H1 (cell line): ENCODE measurements at regions not wholly inside any gene's neighbourhood (a gene's known extent, or its start where the extent isn't known, plus 50 kb on each side); places are given as distances from the start of the nearest gene placed in this dataset.

ENCODE experiments used
- BCL11A ChIP-seq, 2 experiments: IDR thresholded peaks; one replicate each; pipeline ENCODE4 v1.6.1; 2011; ENCODE audit warnings: low read depth in 2 of 2, low read length in 2 of 2, mild to moderate bottlenecking in 2 of 2
- CHD2 ChIP-seq: IDR thresholded peaks from 2 replicates; pipeline ENCODE4 v1.6.1; 2012; ENCODE audit warnings: low read length, improper control_type of control experiment
- EZH2 ChIP-seq: fragments of 200-600 bp; sonication (generic); IDR thresholded peaks from 2 replicates; pipeline ENCODE4 v1.7.1; 2012; ENCODE audit warnings: low read depth, mild to moderate bottlenecking, moderate library complexity, low read length, inconsistent platforms; ENCODE audit not compliant: severe bottlenecking
- JUND ChIP-seq: IDR thresholded peaks from 2 replicates; pipeline ENCODE4 v1.6.1; 2011; ENCODE audit warnings: mild to moderate bottlenecking, improper control_type of control experiment, low read length
- KDM1A ChIP-seq: fragments of 200-600, 300-600 bp; sonication (generic); IDR thresholded peaks from 2 replicates; pipeline ENCODE4 v1.7.1; 2016; ENCODE audit warnings: mild to moderate bottlenecking, low read length, borderline replicate concordance
- POLR2A ChIP-seq, 2 experiments: IDR thresholded peaks; 1 replicate in 1 of 2; 2 replicates in 1 of 2; pipeline ENCODE4 v1.6.1; 2011; ENCODE audit warnings: low read depth in 2 of 2, low read length in 2 of 2, mild to moderate bottlenecking in 2 of 2; ENCODE audit errors: control extremely low read depth in 1 of 2
- RAD21 ChIP-seq, 2 experiments: IDR thresholded peaks in 1 of 2; conservative IDR thresholded peaks in 1 of 2; 2 replicates each; pipeline ENCODE4 v1.6.1; 2011; ENCODE audit warnings: low read depth in 2 of 2, low read length in 2 of 2, improper control_type of control experiment in 1 of 2, inconsistent platforms in 1 of 2, mild to moderate bottlenecking in 1 of 2, moderate library complexity in 1 of 2
- USF2 ChIP-seq: IDR thresholded peaks from 2 replicates; pipeline ENCODE4 v1.6.1; 2011; ENCODE audit warnings: low read length, improper control_type of control experiment
- TF ChIP-seq, protein P1 (sequence below), 3 experiments: IDR thresholded peaks; 1 replicate in 2 of 3; 2 replicates in 1 of 3; pipeline versions ENCODE4 v1.5.1 to v1.6.1; 2011; ENCODE audit warnings: low read length in 3 of 3, mild to moderate bottlenecking in 3 of 3, inconsistent platforms in 2 of 3, low read depth in 1 of 3, moderate library complexity in 1 of 3; ENCODE audit not compliant: insufficient read depth in 1 of 3; ENCODE audit errors: control extremely low read depth in 1 of 3

DNA sequence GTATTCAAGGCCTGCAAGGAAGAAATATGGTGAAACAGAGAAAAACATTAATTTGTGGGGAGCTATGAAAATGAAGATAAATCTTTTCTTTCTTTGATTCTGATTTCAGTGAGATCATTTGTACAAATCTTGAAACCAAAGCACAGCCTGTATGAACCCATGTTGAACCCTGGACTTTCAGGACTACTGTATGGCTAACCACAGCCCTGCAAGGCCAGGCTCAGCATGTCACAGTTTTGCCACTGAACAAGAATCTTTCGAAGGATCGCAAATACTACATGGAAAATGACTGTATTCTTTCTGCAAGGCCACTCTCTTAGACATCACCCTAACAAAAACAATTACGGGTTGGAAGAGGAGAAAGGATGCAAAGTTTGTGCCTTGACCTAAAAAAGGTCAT lies 161.7 kb upstream of the MAF start:
- TF ChIP-seq, protein P1, sequence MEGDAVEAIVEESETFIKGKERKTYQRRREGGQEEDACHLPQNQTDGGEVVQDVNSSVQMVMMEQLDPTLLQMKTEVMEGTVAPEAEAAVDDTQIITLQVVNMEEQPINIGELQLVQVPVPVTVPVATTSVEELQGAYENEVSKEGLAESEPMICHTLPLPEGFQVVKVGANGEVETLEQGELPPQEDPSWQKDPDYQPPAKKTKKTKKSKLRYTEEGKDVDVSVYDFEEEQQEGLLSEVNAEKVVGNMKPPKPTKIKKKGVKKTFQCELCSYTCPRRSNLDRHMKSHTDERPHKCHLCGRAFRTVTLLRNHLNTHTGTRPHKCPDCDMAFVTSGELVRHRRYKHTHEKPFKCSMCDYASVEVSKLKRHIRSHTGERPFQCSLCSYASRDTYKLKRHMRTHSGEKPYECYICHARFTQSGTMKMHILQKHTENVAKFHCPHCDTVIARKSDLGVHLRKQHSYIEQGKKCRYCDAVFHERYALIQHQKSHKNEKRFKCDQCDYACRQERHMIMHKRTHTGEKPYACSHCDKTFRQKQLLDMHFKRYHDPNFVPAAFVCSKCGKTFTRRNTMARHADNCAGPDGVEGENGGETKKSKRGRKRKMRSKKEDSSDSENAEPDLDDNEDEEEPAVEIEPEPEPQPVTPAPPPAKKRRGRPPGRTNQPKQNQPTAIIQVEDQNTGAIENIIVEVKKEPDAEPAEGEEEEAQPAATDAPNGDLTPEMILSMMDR (IDR thresholded peaks at IDR 0.05; ENCODE audit: control extremely low read depth in 1 of 3, insufficient read depth in 1 of 3, low read depth in 1 of 3, low read length in 3 of 3) = no peak
- TF ChIP-seq POLR2A (IDR thresholded peaks at IDR 0.05; ENCODE audit: control extremely low read depth in 1 of 2, low read depth in 2 of 2, low read length in 2 of 2) (no peak), EZH2 (no peak), RAD21 (IDR thresholded peaks at IDR 0.05 in 1 of 2, conservative IDR thresholded peaks at IDR 0.05 in 1 of 2; ENCODE audit: low read depth in 2 of 2, low read length in 2 of 2) (no peak), KDM1A (no peak), JUND (no peak), CHD2 (no peak), USF2 (no peak), BCL11A (IDR thresholded peaks at IDR 0.05; ENCODE audit: low read depth in 2 of 2, low read length in 2 of 2) (no peak)
